ENCODE measurements at regions not wholly inside any gene's neighbourhood (a gene's known extent, or its start where the extent isn't known, plus 50 kb on each side); places are given as distances from the start of the nearest gene placed in this dataset.

- DNase-seq, result no peak
Measured at GRCh38 chr18:46324087-46324955, 220.1 kb downstream of the HAUS1 start.

- DNase-seq, result no peak
Measured at GRCh38 chr18:46325895-46326294, 221.7 kb downstream of the HAUS1 start.

- no peak for DNase-seq
Measured at GRCh38 chr18:46329736-46330246, 225.6 kb downstream of the HAUS1 start.

- DNase-seq, result no peak
Measured at GRCh38 chr18:46331316-46331715, 227.1 kb downstream of the HAUS1 start.

- DNase-seq, result no peak
Measured at GRCh38 chr18:46332286-46332801, 228.2 kb downstream of the HAUS1 start.

- DNase-seq, result no peak
Measured at GRCh38 chr18:46332921-46333341, 228.7 kb downstream of the HAUS1 start.

GRCh38 chr18:46333431-46334135 is 229.4 kb downstream of the HAUS1 start:
- DNase-seq, result no peak

- DNase-seq, result no peak
Measured at GRCh38 chr18:46334868-46335281, 230.7 kb downstream of the HAUS1 start.

GRCh38 chr18:46335534-46336101 is 231.4 kb downstream of the HAUS1 start:
- DNase-seq, result no peak

GRCh38 chr18:46336278-46337111 is 232.3 kb downstream of the HAUS1 start:
- no peak for DNase-seq

GRCh38 chr18:46337271-46337670 is 233.1 kb downstream of the HAUS1 start:
- no peak for DNase-seq

- DNase-seq, result no peak
Measured at GRCh38 chr18:46338205-46338604, 234.0 kb downstream of the HAUS1 start.

- DNase-seq, result no peak
Measured at GRCh38 chr18:46338766-46339165, 234.6 kb downstream of the HAUS1 start.

GRCh38 chr18:46340716-46341115 is 236.5 kb downstream of the HAUS1 start:
- no peak for DNase-seq

GRCh38 chr18:46341986-46342525 is 237.9 kb downstream of the HAUS1 start:
- no peak for DNase-seq

GRCh38 chr18:46343456-46343855 is 239.3 kb downstream of the HAUS1 start:
- no peak for DNase-seq

GRCh38 chr18:46343931-46344372 is 239.8 kb downstream of the HAUS1 start:
- peak; percentile 23 for DNase-seq

- DNase-seq, result no peak
Measured at GRCh38 chr18:46344416-46345180, 240.4 kb downstream of the HAUS1 start.

- no peak for DNase-seq
Measured at GRCh38 chr18:46345181-46345465, 240.9 kb downstream of the HAUS1 start.

GRCh38 chr18:46346213-46346612 is 242.0 kb downstream of the HAUS1 start:
- no peak for DNase-seq

GRCh38 chr18:46346896-46347630 is 242.9 kb downstream of the HAUS1 start:
- no peak for DNase-seq

All from activated CD8-positive, alpha-beta memory T cell treated with anti-CD3 and anti-CD28 coated beads, Interleukin-2, amount 50 U/mL, for 4 hours (primary cell).